ENCODE measurements at regions not wholly inside any gene's neighbourhood (a gene's known extent, or its start where the extent isn't known, plus 50 kb on each side); places are given as distances from the start of the nearest gene placed in this dataset.
"Not testable (repeated sequence)": the region's sequence is repeated elsewhere in the genome, so short reads cannot be mapped to it uniquely, and the experiment has no call there.

- H2BK12ac ChIP-seq (ENCODE audit: low read length); H3K9ac ChIP-seq (ENCODE audit: low read depth, low read length, poor library complexity); H3K4ac ChIP-seq (ENCODE audit: low read length); H3K4me2 ChIP-seq (ENCODE audit: insufficient read depth, low read length, poor library complexity, severe bottlenecking); H2BK15ac ChIP-seq (ENCODE audit: low read length); H3K79me1 ChIP-seq (ENCODE audit: low read depth, low read length); H3K36me3 ChIP-seq (replicated peaks in 1 of 2; ENCODE audit: control insufficient read depth in 2 of 2, insufficient read depth in 2 of 2, low read length in 2 of 2); H3K27me3 ChIP-seq (ENCODE audit: control insufficient read depth in 3 of 3, insufficient read depth in 3 of 3, low read depth in 1 of 3, low read length in 3 of 3); H4K8ac ChIP-seq (ENCODE audit: low read depth, low read length); H3K4me1 ChIP-seq (ENCODE audit: control insufficient read depth in 2 of 2, insufficient read depth in 1 of 2, low read depth in 1 of 2, low read length in 2 of 2); H3K27ac ChIP-seq (replicated peaks; ENCODE audit: low read length); H2AFZ ChIP-seq (ENCODE audit: low read length); H3K4me3 ChIP-seq (ENCODE audit: low read length in 2 of 2); H2BK5ac ChIP-seq (ENCODE audit: low read length); H3K23ac ChIP-seq (ENCODE audit: low read depth, low read length, poor library complexity); H4K91ac ChIP-seq (ENCODE audit: low read depth, low read length, poor library complexity); H2BK120ac ChIP-seq (ENCODE audit: low read depth, low read length); H2AK5ac ChIP-seq (ENCODE audit: low read depth, low read length); DNase-seq (ENCODE audit: low spot score); H3K9me3 ChIP-seq (replicated peaks in 1 of 2; ENCODE audit: control insufficient read depth in 2 of 2, insufficient read depth in 1 of 2, low read depth in 1 of 2, low read length in 2 of 2): not testable (repeated sequence)
- Histone ChIP-seq H3K18ac (ENCODE audit: low read length) (peak overlapping the region; percentile 64), H3K14ac (ENCODE audit: low read length) (peak overlapping the region; percentile 21)
- no CpG with 5 or more reads among the region's 28 CpGs for WGBS, 2 donors (ENCODE audit: extremely low coverage in 2 of 2, insufficient read length in 2 of 2, insufficient replicate concordance in 1 of 2)
These were observed 704.4 kb upstream of the FRG1 start for GRCh38 chr4:189236321-189236720.

DNA sequence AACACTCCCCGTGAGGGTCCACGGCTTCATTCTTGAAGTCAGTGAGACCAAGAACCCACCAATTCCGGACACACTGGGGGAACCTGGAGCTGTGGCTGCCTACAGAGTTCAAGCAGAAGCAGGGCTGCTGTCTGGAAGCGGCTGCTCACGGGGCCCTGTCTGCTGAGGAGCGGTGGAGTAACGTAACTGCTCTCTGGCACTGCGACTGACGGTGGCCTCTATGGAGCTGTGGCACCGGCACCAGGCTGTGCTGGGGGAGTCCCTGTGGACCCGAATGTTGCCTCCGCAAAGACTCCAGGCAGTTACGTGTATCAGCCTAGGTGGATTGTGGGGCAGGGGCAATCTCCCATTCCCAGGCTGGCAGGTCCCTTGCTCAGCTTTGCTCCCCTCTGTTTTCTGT lies 703.3 kb upstream of the FRG1 start:
- H3K23ac ChIP-seq (ENCODE audit: low read depth, low read length, poor library complexity) = no peak overlapping the region
- no peak overlapping the region for H2AFZ ChIP-seq (ENCODE audit: low read length)
- H2BK120ac ChIP-seq (ENCODE audit: low read depth, low read length) = no peak overlapping the region
- no CpG with 5 or more reads among the region's 13 CpGs for WGBS, 2 donors (ENCODE audit: extremely low coverage in 2 of 2, insufficient read length in 2 of 2, insufficient replicate concordance in 1 of 2)
- no peak overlapping the region for H2BK12ac ChIP-seq (ENCODE audit: low read length)
- no peak overlapping the region for H3K27ac ChIP-seq (replicated peaks; ENCODE audit: low read length)
- H3K9me3 ChIP-seq (replicated peaks in 1 of 2; ENCODE audit: control insufficient read depth in 2 of 2, insufficient read depth in 1 of 2, low read depth in 1 of 2, low read length in 2 of 2) = peaks cover 0 to 2% of the 10 kb centered on the region in 2 donors
- H3K4me1 ChIP-seq (ENCODE audit: control insufficient read depth in 2 of 2, insufficient read depth in 1 of 2, low read depth in 1 of 2, low read length in 2 of 2) = no peaks in the 10 kb centered on the region
- no peak overlapping the region for H3K4me2 ChIP-seq (ENCODE audit: insufficient read depth, low read length, poor library complexity, severe bottlenecking)
- H3K27me3 ChIP-seq (ENCODE audit: control insufficient read depth in 3 of 3, insufficient read depth in 3 of 3, low read depth in 1 of 3, low read length in 3 of 3) = no peaks in the 10 kb centered on the region
- H2BK5ac ChIP-seq (ENCODE audit: low read length) = no peak overlapping the region
- no peak overlapping the region for H2BK15ac ChIP-seq (ENCODE audit: low read length)
- H3K79me1 ChIP-seq (ENCODE audit: low read depth, low read length) = no peaks in the 10 kb centered on the region
- H3K4me3 ChIP-seq (ENCODE audit: low read length in 2 of 2) = no peak overlapping the region
- H3K18ac ChIP-seq (ENCODE audit: low read length) = no peak overlapping the region
- no peak overlapping the region for H3K9ac ChIP-seq (ENCODE audit: low read depth, low read length, poor library complexity)
- no peak overlapping the region for H4K8ac ChIP-seq (ENCODE audit: low read depth, low read length)
- peak overlapping the region; percentile 9 for H3K14ac ChIP-seq (ENCODE audit: low read length)
- no peak overlapping the region for H2AK5ac ChIP-seq (ENCODE audit: low read depth, low read length)
- no peak overlapping the region for H3K4ac ChIP-seq (ENCODE audit: low read length)
- H3K36me3 ChIP-seq (replicated peaks in 1 of 2; ENCODE audit: control insufficient read depth in 2 of 2, insufficient read depth in 2 of 2, low read length in 2 of 2) = no peaks in the 10 kb centered on the region
- no peak overlapping the region for H4K91ac ChIP-seq (ENCODE audit: low read depth, low read length, poor library complexity)
- no peak for DNase-seq (ENCODE audit: low spot score)

DNA sequence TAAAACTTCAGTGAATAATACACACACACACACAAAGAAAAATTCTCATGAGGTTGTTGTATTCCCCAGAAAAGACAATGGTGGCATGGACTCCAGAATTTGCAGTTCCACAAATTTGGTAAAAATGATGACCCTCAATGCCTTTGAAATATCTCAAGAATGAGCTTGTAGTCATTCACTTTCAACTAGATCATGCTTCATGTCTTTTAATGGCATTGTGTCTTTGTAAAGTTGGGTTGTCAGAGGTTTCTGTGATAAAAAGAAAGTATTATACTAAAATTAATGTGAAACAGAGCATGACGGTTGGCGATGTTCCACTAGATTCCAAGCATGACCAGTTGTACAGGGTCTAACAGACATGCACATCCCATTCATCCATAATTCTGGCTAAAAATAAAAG lies 685.0 kb upstream of the FRG1 start:
- no peak overlapping the region for H4K91ac ChIP-seq (ENCODE audit: low read depth, low read length, poor library complexity)
- H3K4me1 ChIP-seq (ENCODE audit: control insufficient read depth in 2 of 2, insufficient read depth in 1 of 2, low read depth in 1 of 2, low read length in 2 of 2) = peaks cover 0 to 1% of the 10 kb centered on the region in 2 donors
- no peak overlapping the region for H3K23ac ChIP-seq (ENCODE audit: low read depth, low read length, poor library complexity)
- H2AK5ac ChIP-seq (ENCODE audit: low read depth, low read length) = no peak overlapping the region
- H3K9me3 ChIP-seq (replicated peaks in 1 of 2; ENCODE audit: control insufficient read depth in 2 of 2, insufficient read depth in 1 of 2, low read depth in 1 of 2, low read length in 2 of 2) = no peaks in the 10 kb centered on the region
- no peak overlapping the region for H4K8ac ChIP-seq (ENCODE audit: low read depth, low read length)
- H3K4me3 ChIP-seq (ENCODE audit: low read length in 2 of 2) = no peak overlapping the region
- H3K9ac ChIP-seq (ENCODE audit: low read depth, low read length, poor library complexity) = no peak overlapping the region
- no peak overlapping the region for H3K14ac ChIP-seq (ENCODE audit: low read length)
- no peak for DNase-seq (ENCODE audit: low spot score)
- no peak overlapping the region for H3K18ac ChIP-seq (ENCODE audit: low read length)
- H2AFZ ChIP-seq (ENCODE audit: low read length) = no peak overlapping the region
- no peaks in the 10 kb centered on the region for H3K36me3 ChIP-seq (replicated peaks in 1 of 2; ENCODE audit: control insufficient read depth in 2 of 2, insufficient read depth in 2 of 2, low read length in 2 of 2)
- no peak overlapping the region for H2BK15ac ChIP-seq (ENCODE audit: low read length)
- no peak overlapping the region for H3K4me2 ChIP-seq (ENCODE audit: insufficient read depth, low read length, poor library complexity, severe bottlenecking)
- no CpG with 5 or more reads among the region's 2 CpGs for WGBS, 2 donors (ENCODE audit: extremely low coverage in 2 of 2, insufficient read length in 2 of 2, insufficient replicate concordance in 1 of 2)
- no peak overlapping the region for H2BK5ac ChIP-seq (ENCODE audit: low read length)
- H3K27ac ChIP-seq (replicated peaks; ENCODE audit: low read length) = no peak overlapping the region
- no peak overlapping the region for H3K4ac ChIP-seq (ENCODE audit: low read length)
- no peak overlapping the region for H2BK12ac ChIP-seq (ENCODE audit: low read length)
- no peaks in the 10 kb centered on the region for H3K79me1 ChIP-seq (ENCODE audit: low read depth, low read length)
- no peak overlapping the region for H2BK120ac ChIP-seq (ENCODE audit: low read depth, low read length)
- no peaks in the 10 kb centered on the region for H3K27me3 ChIP-seq (ENCODE audit: control insufficient read depth in 3 of 3, insufficient read depth in 3 of 3, low read depth in 1 of 3, low read length in 3 of 3)

DNA sequence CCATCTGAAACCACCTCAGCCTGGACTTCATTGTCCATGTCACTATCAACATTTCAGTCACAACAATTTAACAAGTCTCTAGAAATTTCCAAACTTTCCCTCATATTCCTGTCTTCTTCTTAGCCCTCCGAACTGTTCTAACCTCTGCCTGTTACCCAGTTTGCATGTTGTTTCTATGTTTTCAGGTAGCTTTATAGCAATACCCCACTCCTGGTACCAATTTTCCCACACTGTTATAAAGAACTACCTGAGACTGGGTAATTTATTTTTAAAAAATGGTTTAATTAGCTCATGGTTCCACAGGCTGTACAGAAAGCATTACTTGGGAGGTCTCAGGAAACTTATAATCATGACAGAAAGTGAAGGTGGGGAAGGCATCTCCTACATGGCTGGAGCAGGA lies 679.2 kb upstream of the FRG1 start:
- Histone ChIP-seq H2BK12ac (ENCODE audit: low read length) (no peak overlapping the region), H4K8ac (ENCODE audit: low read depth, low read length) (no peak overlapping the region), H3K4me3 (ENCODE audit: low read length in 2 of 2) (no peak overlapping the region), H3K27me3 (ENCODE audit: control insufficient read depth in 3 of 3, insufficient read depth in 3 of 3, low read depth in 1 of 3, low read length in 3 of 3) (no peaks in the 10 kb centered on the region), H2BK5ac (ENCODE audit: low read length) (no peak overlapping the region), H3K4ac (ENCODE audit: low read length) (no peak overlapping the region), H3K27ac (replicated peaks; ENCODE audit: low read length) (no peak overlapping the region), H2BK15ac (ENCODE audit: low read length) (no peak overlapping the region), H3K4me2 (ENCODE audit: insufficient read depth, low read length, poor library complexity, severe bottlenecking) (no peak overlapping the region), H3K9ac (ENCODE audit: low read depth, low read length, poor library complexity) (no peak overlapping the region), H2AFZ (ENCODE audit: low read length) (no peak overlapping the region), H3K79me1 (ENCODE audit: low read depth, low read length) (no peaks in the 10 kb centered on the region), H4K91ac (ENCODE audit: low read depth, low read length, poor library complexity) (no peak overlapping the region), H3K9me3 (replicated peaks in 1 of 2; ENCODE audit: control insufficient read depth in 2 of 2, insufficient read depth in 1 of 2, low read depth in 1 of 2, low read length in 2 of 2) (no peaks in the 10 kb centered on the region), H3K4me1 (ENCODE audit: control insufficient read depth in 2 of 2, insufficient read depth in 1 of 2, low read depth in 1 of 2, low read length in 2 of 2) (no peaks in the 10 kb centered on the region), H3K36me3 (replicated peaks in 1 of 2; ENCODE audit: control insufficient read depth in 2 of 2, insufficient read depth in 2 of 2, low read length in 2 of 2) (no peaks in the 10 kb centered on the region), H2BK120ac (ENCODE audit: low read depth, low read length) (no peak overlapping the region), H2AK5ac (ENCODE audit: low read depth, low read length) (no peak overlapping the region), H3K18ac (ENCODE audit: low read length) (no peak overlapping the region), H3K23ac (ENCODE audit: low read depth, low read length, poor library complexity) (no peak overlapping the region), H3K14ac (ENCODE audit: low read length) (no peak overlapping the region)
- WGBS, 2 donors (ENCODE audit: extremely low coverage in 2 of 2, insufficient read length in 2 of 2, insufficient replicate concordance in 1 of 2) = no CpG with 5 or more reads among the region's 1 CpG
- no peak for DNase-seq (ENCODE audit: low spot score)

Measured in neuronal stem cell (in vitro differentiated cells).